ENCODE measurements at regions not wholly inside any gene's neighbourhood (a gene's known extent, or its start where the extent isn't known, plus 50 kb on each side); places are given as distances from the start of the nearest gene placed in this dataset.

DNA sequence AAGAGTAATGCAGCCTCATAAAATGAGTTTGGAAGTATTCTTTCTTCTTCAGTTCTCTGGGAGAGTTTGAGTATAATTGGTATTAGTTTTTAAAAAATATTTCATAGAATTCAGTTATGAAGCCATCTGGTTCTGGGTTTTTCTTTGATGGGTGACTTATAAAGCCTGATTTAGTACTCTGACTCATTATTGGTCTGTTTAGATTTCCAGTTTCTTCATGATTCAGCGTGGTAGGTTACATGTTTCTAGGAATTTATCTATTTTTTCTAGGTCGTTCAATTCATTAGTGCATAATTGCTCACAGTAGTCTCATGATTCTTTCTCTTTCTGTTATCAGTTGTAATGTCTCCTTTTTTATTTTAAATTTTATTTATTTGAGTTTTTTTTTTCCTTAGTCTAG is 111.2 kb downstream of the CEP44 start:
- TF ChIP-seq CTCF (IDR thresholded peaks at IDR 0.05) (no peak), POLR2AphosphoS5 (IDR thresholded peaks at IDR 0.05) (no peak)

All from sigmoid colon (tissue), 4 donors.